ENCODE measurements at regions not wholly inside any gene's neighbourhood (a gene's known extent, or its start where the extent isn't known, plus 50 kb on each side); places are given as distances from the start of the nearest gene placed in this dataset.

DNA sequence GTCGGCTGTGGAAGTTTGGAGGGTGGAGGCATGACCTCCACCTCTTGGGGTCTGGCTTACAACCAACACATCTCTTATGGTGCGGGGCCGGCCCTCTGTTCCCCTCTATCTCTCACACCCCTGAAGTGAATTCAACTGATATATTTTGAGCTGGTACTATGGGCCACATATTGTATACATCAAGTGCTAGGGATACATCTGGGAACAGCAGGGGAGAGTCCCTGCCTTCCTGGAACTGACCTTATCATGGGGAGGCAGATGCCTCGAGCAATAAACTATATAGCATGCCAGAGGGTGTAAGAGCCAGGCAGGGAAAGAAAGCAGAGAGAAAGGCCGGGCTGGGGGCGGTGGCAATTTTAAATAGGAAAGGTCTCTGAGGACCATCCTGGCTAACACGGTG is 60.4 kb upstream of the TRPM1 start:
- no peaks in the 10 kb centered on the region for H3K36me3 Mint-ChIP-seq (ENCODE audit: low read depth)
- no peak overlapping the region for H3K27ac Mint-ChIP-seq
- TF ChIP-seq CTCF (IDR thresholded peaks at IDR 0.05), result no peak
- H3K27me3 Mint-ChIP-seq (ENCODE audit: insufficient read depth), result peaks cover 41% of the 10 kb centered on the region
- DNase-seq, result no peak
- 0 out of 2 replicates have a peak, but pooled peaks cover 5% of the 10 kb centered on the region for H3K4me1 Mint-ChIP-seq (ENCODE audit: low read depth)
- no peaks in the 10 kb centered on the region for H3K9me3 Mint-ChIP-seq
- H3K4me3 Mint-ChIP-seq, result no peak overlapping the region

GRCh38 chr15:31162721-31163510 is 61.4 kb upstream of the TRPM1 start:
- Mint-ChIP-seq H3K27me3 (ENCODE audit: insufficient read depth) (peaks cover 37% of the 10 kb centered on the region), H3K36me3 (ENCODE audit: low read depth) (no peaks in the 10 kb centered on the region), H3K4me3 (no peak overlapping the region), H3K27ac (no peak overlapping the region), H3K9me3 (no peaks in the 10 kb centered on the region), H3K4me1 (ENCODE audit: low read depth) (0 out of 2 replicates have a peak, but pooled peaks cover 5% of the 10 kb centered on the region)
- DNase-seq, result no peak
- no peak for TF ChIP-seq CTCF (IDR thresholded peaks at IDR 0.05)

DNA sequence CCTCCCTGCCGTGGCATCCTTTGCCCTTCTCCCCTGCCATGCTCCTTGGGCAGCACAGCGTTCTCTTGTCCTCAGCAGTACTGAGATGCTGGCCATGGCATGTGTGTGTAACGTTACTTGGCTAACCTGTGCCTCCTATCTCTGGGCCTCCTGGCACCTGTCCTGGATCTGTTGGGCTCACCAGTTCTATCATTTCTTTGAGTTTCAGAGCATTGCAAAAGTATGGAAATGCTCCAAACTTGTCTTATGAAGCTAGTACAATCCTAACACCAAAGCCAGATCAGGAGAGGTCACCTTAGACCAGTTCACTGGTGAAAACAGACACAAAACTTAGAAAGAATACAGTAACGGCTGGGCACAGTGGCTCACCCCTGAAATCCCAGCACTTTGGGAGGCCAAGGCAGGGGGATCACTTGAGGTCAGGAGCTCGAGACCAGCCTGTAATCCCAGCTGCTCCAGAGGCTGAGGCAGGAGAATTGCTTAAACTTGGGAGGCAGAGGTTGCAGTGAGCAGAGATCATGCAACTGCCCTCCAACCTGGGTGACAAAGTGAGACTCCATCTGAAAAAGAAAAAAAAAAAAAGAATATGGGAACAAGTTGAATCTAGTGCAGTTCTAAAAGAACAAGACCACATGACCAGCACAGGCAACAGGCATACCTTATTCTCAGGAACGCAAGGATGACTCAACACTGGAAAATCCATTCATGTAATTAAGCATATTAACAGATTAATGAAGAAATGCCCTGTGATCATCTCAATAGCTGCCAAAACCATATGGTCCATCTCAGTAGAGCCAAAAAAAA is 62.4 kb upstream of the TRPM1 start:
- Mint-ChIP-seq H3K4me1 (ENCODE audit: low read depth) (0 out of 2 replicates have a peak, but pooled peaks cover 5% of the 10 kb centered on the region), H3K27me3 (ENCODE audit: insufficient read depth) (peaks cover 39% of the 10 kb centered on the region), H3K36me3 (ENCODE audit: low read depth) (no peaks in the 10 kb centered on the region), H3K9me3 (no peaks in the 10 kb centered on the region), H3K27ac (no peak overlapping the region), H3K4me3 (no peak overlapping the region)
- DNase-seq, result no peak
- TF ChIP-seq CTCF (IDR thresholded peaks at IDR 0.05), result no peak

GRCh38 chr15:31164573-31164912 is 63.0 kb upstream of the TRPM1 start:
- peaks cover 35% of the 10 kb centered on the region for H3K27me3 Mint-ChIP-seq (ENCODE audit: insufficient read depth)
- TF ChIP-seq CTCF (IDR thresholded peaks at IDR 0.05), result no peak
- no peaks in the 10 kb centered on the region for H3K36me3 Mint-ChIP-seq (ENCODE audit: low read depth)
- H3K4me3 Mint-ChIP-seq, result no peak overlapping the region
- 0 out of 2 replicates have a peak, but pooled peaks cover 5% of the 10 kb centered on the region for H3K4me1 Mint-ChIP-seq (ENCODE audit: low read depth)
- H3K9me3 Mint-ChIP-seq, result no peaks in the 10 kb centered on the region
- H3K27ac Mint-ChIP-seq, result no peak overlapping the region
- no peak for DNase-seq

DNA sequence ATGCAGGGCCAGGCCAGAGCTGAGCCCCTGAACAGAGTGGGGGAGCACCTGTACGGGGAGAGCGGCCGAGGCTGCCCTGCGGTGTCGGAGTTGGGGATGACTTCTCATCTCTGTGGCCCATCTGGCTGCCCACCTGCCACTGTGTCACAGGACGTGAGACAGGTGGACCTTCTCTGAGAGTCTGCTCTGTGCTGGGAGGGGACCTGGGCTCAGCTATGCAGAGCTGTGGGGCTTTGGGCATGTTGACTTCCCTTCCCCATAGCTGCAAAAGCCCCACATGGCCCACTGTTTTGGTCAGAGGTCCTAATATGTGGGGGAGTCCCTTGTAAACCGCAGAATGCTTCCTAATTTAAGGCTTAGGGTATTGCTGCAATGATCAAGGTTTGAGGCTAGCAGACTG is 68.0 kb upstream of the TRPM1 start:
- no peak for TF ChIP-seq CTCF (IDR thresholded peaks at IDR 0.05)
- no peak for DNase-seq
- H3K27ac Mint-ChIP-seq, result no peak overlapping the region
- peaks cover 10% of the 10 kb centered on the region for H3K27me3 Mint-ChIP-seq (ENCODE audit: insufficient read depth)
- no peaks in the 10 kb centered on the region for H3K9me3 Mint-ChIP-seq
- no peaks in the 10 kb centered on the region for H3K36me3 Mint-ChIP-seq (ENCODE audit: low read depth)
- H3K4me3 Mint-ChIP-seq, result no peak overlapping the region
- H3K4me1 Mint-ChIP-seq (ENCODE audit: low read depth), result no peaks in the 10 kb centered on the region
